CD14-positive monocyte (primary cell): ENCODE measurements at regions not wholly inside any gene's neighbourhood (a gene's known extent, or its start where the extent isn't known, plus 50 kb on each side); places are given as distances from the start of the nearest gene placed in this dataset.

ENCODE experiments used
- DNase-seq, 3 donors: peaks; one replicate each; pipeline ENCODE4 v3.0.0-alpha.2; 2011 to 2022
- H2AFZ ChIP-seq: 2 replicates; pipeline ENCODE4 v1.6.0; 2012; ENCODE audit warnings: mild to moderate bottlenecking, low read depth, low read length, inconsistent platforms; ENCODE audit not compliant: insufficient read depth, poor library complexity, severe bottlenecking
- H3K27ac ChIP-seq, 2 donors: 1 replicate in 1 of 2; 2 replicates in 1 of 2; pipeline ENCODE4 v1.5.1; 2012 to 2013; ENCODE audit warnings: low read length in 2 of 2, control low read depth in 1 of 2, inconsistent platforms in 1 of 2, low read depth in 1 of 2, mild to moderate bottlenecking in 1 of 2
- H3K27me3 ChIP-seq, 2 donors: one replicate each; pipeline versions ENCODE4 v1.6.0 to v1.6.1; 2011 to 2013; ENCODE audit warnings: low read length in 2 of 2; ENCODE audit not compliant: control insufficient read depth in 2 of 2, insufficient read depth in 2 of 2
- H3K36me3 ChIP-seq, 2 donors: replicated peaks in 1 of 2; 1 replicate in 1 of 2; 2 replicates in 1 of 2; pipeline versions ENCODE4 v1.5.1 to v1.6.1; 2012 to 2013; ENCODE audit warnings: low read length in 2 of 2, control low read depth in 1 of 2, inconsistent platforms in 1 of 2, mild to moderate bottlenecking in 1 of 2; ENCODE audit not compliant: insufficient read depth in 2 of 2, control insufficient read depth in 1 of 2
- H3K4me1 ChIP-seq, 2 donors: 1 replicate in 1 of 2; 2 replicates in 1 of 2; pipeline versions ENCODE4 v1.5.1 to v1.6.1; 2012 to 2013; ENCODE audit warnings: low read length in 2 of 2, control low read depth in 1 of 2, inconsistent platforms in 1 of 2, mild to moderate bottlenecking in 1 of 2, moderate library complexity in 1 of 2; ENCODE audit not compliant: insufficient read depth in 2 of 2, control insufficient read depth in 1 of 2
- H3K4me2 ChIP-seq: replicated peaks from 2 replicates; pipeline ENCODE3; 2012; ENCODE audit warnings: low read length, moderate library complexity, mild to moderate bottlenecking; ENCODE audit not compliant: poor library complexity, severe bottlenecking; ENCODE audit errors: extremely low read depth
- H3K4me3 ChIP-seq, 3 experiments: fragments of 200-600 bp in 1 of 3; sonication (generic) in 1 of 3; replicated peaks in 1 of 3; 1 replicate in 2 of 3; 2 replicates in 1 of 3; pipeline ENCODE4 v1.5.1; 2011 to 2013; ENCODE audit warnings: low read length in 3 of 3, mild to moderate bottlenecking in 3 of 3, control low read depth in 2 of 3, low read depth in 2 of 3, inconsistent platforms in 1 of 3, moderate library complexity in 1 of 3
- H3K79me2 ChIP-seq: 2 replicates; pipeline ENCODE4 v1.6.0; 2012; ENCODE audit warnings: mild to moderate bottlenecking, control low read depth, inconsistent platforms, low read length, moderate library complexity; ENCODE audit not compliant: insufficient read depth
- H3K9ac ChIP-seq: 2 replicates; pipeline ENCODE4 v1.6.0; 2017; ENCODE audit warnings: low read length, mild to moderate bottlenecking; ENCODE audit not compliant: insufficient read depth, poor library complexity, severe bottlenecking
- H3K9me3 ChIP-seq, 2 donors: replicated peaks in 1 of 2; 1 replicate in 1 of 2; 2 replicates in 1 of 2; pipeline versions ENCODE4 v1.5.1 to v1.6.1; 2012 to 2013; ENCODE audit warnings: low read length in 2 of 2, control low read depth in 1 of 2; ENCODE audit not compliant: control insufficient read depth in 1 of 2, insufficient read depth in 1 of 2
- H4K20me1 ChIP-seq: 2 replicates; pipeline ENCODE4 v1.6.0; 2012; ENCODE audit warnings: mild to moderate bottlenecking, low read length, control low read depth, moderate library complexity; ENCODE audit not compliant: insufficient read depth
- H3K27ac Mint-ChIP-seq, 7 donors: one replicate each; pipeline ENCODE4 v1.8.0; 2020; ENCODE audit warnings: mild to moderate bottlenecking in 7 of 7, mixed read lengths in 7 of 7, moderate library complexity in 6 of 7, inconsistent platforms in 2 of 7
- H3K27me3 Mint-ChIP-seq, 3 donors: one replicate each; pipeline ENCODE4 v1.8.0; 2021 to 2022; ENCODE audit warnings: low read depth in 3 of 3, mild to moderate bottlenecking in 3 of 3, mixed read lengths in 3 of 3, moderate library complexity in 3 of 3, inconsistent platforms in 1 of 3
- H3K36me3 Mint-ChIP-seq, 2 donors: one replicate each; pipeline ENCODE4 v1.8.0; 2020; ENCODE audit warnings: mixed read lengths in 2 of 2, inconsistent platforms in 1 of 2, mild to moderate bottlenecking in 1 of 2
- H3K4me1 Mint-ChIP-seq: one replicate; pipeline ENCODE4 v1.8.0; 2020; ENCODE audit warnings: mild to moderate bottlenecking, mixed read lengths
- H3K4me3 Mint-ChIP-seq, 2 donors: one replicate each; pipeline ENCODE4 v1.8.0; 2020; ENCODE audit warnings: mild to moderate bottlenecking in 2 of 2, mixed read lengths in 2 of 2, moderate library complexity in 1 of 2
- H3K9me3 Mint-ChIP-seq, 7 donors: one replicate each; pipeline ENCODE4 v1.8.0; 2020 to 2022; ENCODE audit warnings: mixed read lengths in 7 of 7, mild to moderate bottlenecking in 6 of 7, moderate library complexity in 6 of 7, inconsistent platforms in 2 of 7
- CTCF ChIP-seq: fragments of 200-600 bp; IDR thresholded peaks from one replicate; pipeline ENCODE4 v1.8.0; 2022; ENCODE audit warnings: antibody characterized with exemption, mild to moderate bottlenecking
- WGBS: methylation state at CpG from one replicate; pipeline ENCODE4 v1.1.5; 2013; ENCODE audit warnings: missing lambda C conversion rate; ENCODE audit not compliant: insufficient coverage; 5-methylcytosine and 5-hydroxymethylcytosine counted together
- intact Hi-C, 2 donors: fragments of 100-400 bp; cut with micrococcal nuclease; formaldehyde crosslinking; loops; one replicate each; pipeline versions ENCODE4 v1.15.0 to v1.15.1; 2023

- intact Hi-C loops = no loop called here
- H3K27me3 Mint-ChIP-seq = peaks cover 0 to 2% (median 1%) of the 10 kb centered on the region in 3 donors
- no peaks in the 10 kb centered on the region for H3K79me2 ChIP-seq
- H3K4me1 Mint-ChIP-seq = no peaks in the 10 kb centered on the region
- H3K4me3 ChIP-seq = no peak overlapping the region
- WGBS = 96% methylated on average over 4 of the region's 7 CpGs
- no peaks in the 10 kb centered on the region for H3K27me3 ChIP-seq
- no peaks in the 10 kb centered on the region for H3K36me3 Mint-ChIP-seq
- no peaks in the 10 kb centered on the region for H3K4me1 ChIP-seq
- no peak overlapping the region for H3K9ac ChIP-seq
- no peaks in the 10 kb centered on the region for H4K20me1 ChIP-seq
- H3K9me3 Mint-ChIP-seq = peaks cover 0 to 4% (median 0%) of the 10 kb centered on the region in 7 donors
- no peak overlapping the region for H3K27ac ChIP-seq
- no peak overlapping the region for H3K27ac Mint-ChIP-seq
- no peak overlapping the region for H3K4me3 Mint-ChIP-seq
- H3K4me2 ChIP-seq = no peak overlapping the region
- no peaks in the 10 kb centered on the region for H3K36me3 ChIP-seq
- H2AFZ ChIP-seq = no peak overlapping the region
- no peak for TF ChIP-seq CTCF
- no peak for DNase-seq
- no peaks in the 10 kb centered on the region for H3K9me3 ChIP-seq
Measured at GRCh38 chr4:77220828-77221613, 64.0 kb downstream of the CCNG2 start.

GRCh38 chr4:77225022-77225421 is 68.0 kb downstream of the CCNG2 start:
- H3K9me3 Mint-ChIP-seq = peaks cover 0 to 29% (median 8%) of the 10 kb centered on the region in 7 donors
- no peak overlapping the region for H3K27ac Mint-ChIP-seq
- Histone ChIP-seq H3K36me3 (no peaks in the 10 kb centered on the region), H2AFZ (no peak overlapping the region), H3K79me2 (no peaks in the 10 kb centered on the region), H3K4me3 (no peak overlapping the region), H3K9ac (no peak overlapping the region), H3K27me3 (no peaks in the 10 kb centered on the region), H3K4me1 (no peaks in the 10 kb centered on the region), H3K4me2 (no peak overlapping the region), H4K20me1 (no peaks in the 10 kb centered on the region), H3K9me3 (peaks cover 0 to 10% of the 10 kb centered on the region in 2 donors), H3K27ac (no peak overlapping the region)
- H3K36me3 Mint-ChIP-seq = no peaks in the 10 kb centered on the region
- H3K4me3 Mint-ChIP-seq = no peak overlapping the region
- intact Hi-C loops = no loop called here
- DNase-seq = no peak
- TF ChIP-seq CTCF = no peak
- no peaks in the 10 kb centered on the region for H3K4me1 Mint-ChIP-seq
- H3K27me3 Mint-ChIP-seq = peaks cover 2 to 6% (median 3%) of the 10 kb centered on the region in 3 donors
- 38% methylated on average over 1 of the region's 2 CpGs for WGBS
